ENCODE measurements at regions not wholly inside any gene's neighbourhood (a gene's known extent, or its start where the extent isn't known, plus 50 kb on each side); places are given as distances from the start of the nearest gene placed in this dataset.

DNA sequence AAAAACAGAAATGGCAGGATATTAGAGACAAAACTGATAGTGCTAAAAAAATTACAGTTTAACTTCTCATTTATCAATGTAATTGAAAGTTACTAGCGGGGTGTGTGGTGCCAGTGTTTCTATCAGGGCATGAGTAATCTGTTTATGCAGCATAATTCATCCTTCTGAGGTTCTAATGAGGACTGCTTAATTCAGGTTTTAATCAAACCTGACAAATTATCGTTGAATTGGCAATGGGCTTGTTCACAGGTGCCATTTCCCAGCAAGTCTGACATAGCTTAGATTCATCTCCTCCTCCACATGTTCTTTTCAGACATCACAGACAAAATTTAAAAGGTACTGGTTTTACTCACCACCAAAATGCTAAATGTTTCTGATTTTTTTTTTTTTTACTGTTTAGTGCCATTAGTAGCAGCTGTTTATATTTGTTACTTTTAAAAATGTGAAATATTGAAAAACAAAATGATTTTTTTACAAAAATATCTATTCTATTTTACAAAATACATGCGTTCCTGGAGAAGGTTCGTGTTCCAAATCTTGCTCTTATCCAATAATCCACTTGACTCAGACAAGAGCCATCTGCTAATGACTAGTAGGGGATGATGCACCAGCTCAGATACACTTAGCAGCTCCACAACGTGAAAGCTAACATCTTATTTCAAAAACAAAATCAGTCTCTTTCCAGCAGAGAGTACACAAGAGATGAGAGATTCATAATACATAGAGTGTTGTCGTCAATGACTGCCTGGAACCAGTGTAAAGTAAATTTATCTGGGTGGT, 447.7 kb upstream of the DPPA4 start:
- CTCF ChIA-PET = no interaction called here
- intact Hi-C loops (cut with micrococcal nuclease; ENCODE audit: unreplicated experiment) (no loop called here), in situ Hi-C loops (cut with MboI) (no loop called here)
- Histone ChIP-seq H3K4me2 (ENCODE audit: control insufficient read depth, insufficient read depth) (no peak overlapping the region), H3K36me3 (ENCODE audit: control insufficient read depth in 2 of 2, insufficient read depth in 2 of 2, low read length in 1 of 2) (no peaks in the 10 kb centered on the region), H3K9ac (ENCODE audit: control insufficient read depth, insufficient read depth, low read length) (no peak overlapping the region), H4K20me1 (ENCODE audit: control insufficient read depth, insufficient read depth) (no peaks in the 10 kb centered on the region), H3K4me1 (ENCODE audit: control insufficient read depth, insufficient read depth, low read length) (no peaks in the 10 kb centered on the region), H3K4me3 (no peak overlapping the region), H3K27me3 (replicated peaks in 1 of 2; ENCODE audit: control insufficient read depth in 2 of 2, insufficient read depth in 2 of 2, low read length in 1 of 2) (no peaks in the 10 kb centered on the region), H3K79me2 (ENCODE audit: control insufficient read depth, insufficient read depth, low read length) (no peaks in the 10 kb centered on the region), H2AFZ (ENCODE audit: control insufficient read depth, low read depth, low read length) (no peak overlapping the region), H3K27ac (ENCODE audit: control insufficient read depth, insufficient read depth) (no peak overlapping the region), H3K9me3 (replicated peaks; ENCODE audit: control insufficient read depth, insufficient read depth, low read length) (no peaks in the 10 kb centered on the region)
- SMC1A ChIA-PET (ENCODE audit: uncharacterized antibody, unreplicated experiment) = no interaction called here
- no TSS peak for BruUV-seq (replicated peaks)
- FAIRE-seq = no peak
- WGBS (ENCODE audit: insufficient coverage, insufficient replicate concordance, low lambda C conversion rate, missing lambda C conversion rate) = 3% methylated on average over 6 of the region's 6 CpGs
- POLR2A ChIA-PET = no interaction called here
- no peak for DNase-seq (ENCODE audit: low read depth, low spot score)
- RAD21 ChIA-PET (ENCODE audit: unreplicated experiment) = no interaction called here
- ATAC-seq = no peak
- TF ChIP-seq BCL3 (IDR thresholded peaks at IDR 0.05; ENCODE audit: borderline replicate concordance, insufficient read depth, low read depth, low read length, poor library complexity, severe bottlenecking) (no peak), RELA (IDR thresholded peaks at IDR 0.05; ENCODE audit: borderline replicate concordance, partially characterized antibody) (no peak), KLF5 (IDR thresholded peaks at IDR 0.05; ENCODE audit: partially characterized antibody) (no peak), SRF (IDR thresholded peaks at IDR 0.05; ENCODE audit: low read depth in 2 of 2, low read length in 2 of 2) (no peak)
- TF ChIP-seq, protein P1, sequence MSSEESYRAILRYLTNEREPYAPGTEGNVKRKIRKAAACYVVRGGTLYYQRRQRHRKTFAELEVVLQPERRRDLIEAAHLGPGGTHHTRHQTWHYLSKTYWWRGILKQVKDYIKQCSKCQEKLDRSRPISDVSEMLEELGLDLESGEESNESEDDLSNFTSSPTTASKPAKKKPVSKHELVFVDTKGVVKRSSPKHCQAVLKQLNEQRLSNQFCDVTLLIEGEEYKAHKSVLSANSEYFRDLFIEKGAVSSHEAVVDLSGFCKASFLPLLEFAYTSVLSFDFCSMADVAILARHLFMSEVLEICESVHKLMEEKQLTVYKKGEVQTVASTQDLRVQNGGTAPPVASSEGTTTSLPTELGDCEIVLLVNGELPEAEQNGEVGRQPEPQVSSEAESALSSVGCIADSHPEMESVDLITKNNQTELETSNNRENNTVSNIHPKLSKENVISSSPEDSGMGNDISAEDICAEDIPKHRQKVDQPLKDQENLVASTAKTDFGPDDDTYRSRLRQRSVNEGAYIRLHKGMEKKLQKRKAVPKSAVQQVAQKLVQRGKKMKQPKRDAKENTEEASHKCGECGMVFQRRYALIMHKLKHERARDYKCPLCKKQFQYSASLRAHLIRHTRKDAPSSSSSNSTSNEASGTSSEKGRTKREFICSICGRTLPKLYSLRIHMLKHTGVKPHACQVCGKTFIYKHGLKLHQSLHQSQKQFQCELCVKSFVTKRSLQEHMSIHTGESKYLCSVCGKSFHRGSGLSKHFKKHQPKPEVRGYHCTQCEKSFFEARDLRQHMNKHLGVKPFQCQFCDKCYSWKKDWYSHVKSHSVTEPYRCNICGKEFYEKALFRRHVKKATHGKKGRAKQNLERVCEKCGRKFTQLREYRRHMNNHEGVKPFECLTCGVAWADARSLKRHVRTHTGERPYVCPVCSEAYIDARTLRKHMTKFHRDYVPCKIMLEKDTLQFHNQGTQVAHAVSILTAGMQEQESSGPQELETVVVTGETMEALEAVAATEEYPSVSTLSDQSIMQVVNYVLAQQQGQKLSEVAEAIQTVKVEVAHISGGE (CRISPR knock-in tag; IDR thresholded peaks at IDR 0.05) = no peak

All from GM12878 (cell line).